ENCODE measurements at regions not wholly inside any gene's neighbourhood (a gene's known extent, or its start where the extent isn't known, plus 50 kb on each side); places are given as distances from the start of the nearest gene placed in this dataset.

- TF ChIP-seq POLR2A (IDR thresholded peaks at IDR 0.05) (no peak), CTCF (IDR thresholded peaks at IDR 0.05) (no peak)
Measured at GRCh38 chr11:70656252-70656651, 257.9 kb downstream of the CTTN start.

All from thyroid gland (tissue), 4 donors.